GM18870 (cell line): ENCODE measurements at regions not wholly inside any gene's neighbourhood (a gene's known extent, or its start where the extent isn't known, plus 50 kb on each side); places are given as distances from the start of the nearest gene placed in this dataset.

Source experiments
- ATAC-seq: cut with Tn5 transposase; IDR thresholded peaks from one replicate; pipeline ENCODE4 v1.9.1; 2021; ENCODE audit warnings: moderate library complexity; ENCODE audit not compliant: unreplicated experiment

GRCh38 chr5:106739127-106739526 is 931.6 kb downstream of the EFNA5 start:
- no peak for ATAC-seq

GRCh38 chr5:106737111-106737510 is 933.6 kb downstream of the EFNA5 start:
- ATAC-seq = no peak

DNA sequence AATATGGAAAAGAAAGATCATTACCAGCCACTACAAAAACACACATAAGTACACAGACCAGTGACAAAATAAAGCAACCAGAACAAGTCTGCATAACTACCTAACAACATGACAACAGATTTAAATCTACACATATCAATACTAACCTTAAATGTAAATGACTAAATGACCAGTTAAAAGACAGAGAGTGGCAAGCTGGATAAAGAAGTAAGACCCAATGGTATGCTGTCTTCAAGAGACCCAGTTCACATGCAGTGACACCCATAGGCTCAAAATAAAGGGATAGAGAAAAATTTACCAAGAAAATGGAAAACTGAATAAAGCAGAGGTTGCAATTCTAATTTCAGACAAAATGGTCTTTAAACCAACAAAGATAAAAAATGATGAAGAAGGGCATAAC is 938.1 kb downstream of the EFNA5 start:
- ATAC-seq = no peak

GRCh38 chr5:106730912-106731311 is 939.8 kb downstream of the EFNA5 start:
- no peak for ATAC-seq

GRCh38 chr5:106730506-106730905 is 940.2 kb downstream of the EFNA5 start:
- ATAC-seq = no peak

GRCh38 chr5:106728208-106728607 is 942.5 kb downstream of the EFNA5 start:
- ATAC-seq = no peak

GRCh38 chr5:106727071-106727470 is 943.7 kb downstream of the EFNA5 start:
- no peak for ATAC-seq

- ATAC-seq = no peak
Measured at GRCh38 chr5:106720367-106720766, 950.4 kb downstream of the EFNA5 start.

DNA sequence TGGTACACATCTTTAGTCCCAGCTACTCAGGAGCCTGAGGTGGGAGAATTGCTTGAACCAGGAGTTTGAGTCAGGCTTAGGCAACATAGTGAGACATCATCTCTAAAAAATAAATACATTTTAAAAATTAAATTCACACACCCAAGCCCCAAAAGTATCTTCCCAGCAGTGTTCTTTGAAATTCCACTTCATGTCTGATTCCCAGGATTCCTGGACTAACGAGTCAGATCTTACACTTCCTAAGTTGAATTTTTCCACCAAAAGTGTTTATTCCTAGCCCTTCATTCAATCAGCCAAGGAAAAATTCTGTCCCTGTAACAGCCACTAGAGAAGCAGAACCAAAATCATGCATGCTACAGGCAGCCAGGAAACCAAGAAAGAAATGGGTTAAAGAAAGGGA is 970.9 kb downstream of the EFNA5 start:
- ATAC-seq = no peak

DNA sequence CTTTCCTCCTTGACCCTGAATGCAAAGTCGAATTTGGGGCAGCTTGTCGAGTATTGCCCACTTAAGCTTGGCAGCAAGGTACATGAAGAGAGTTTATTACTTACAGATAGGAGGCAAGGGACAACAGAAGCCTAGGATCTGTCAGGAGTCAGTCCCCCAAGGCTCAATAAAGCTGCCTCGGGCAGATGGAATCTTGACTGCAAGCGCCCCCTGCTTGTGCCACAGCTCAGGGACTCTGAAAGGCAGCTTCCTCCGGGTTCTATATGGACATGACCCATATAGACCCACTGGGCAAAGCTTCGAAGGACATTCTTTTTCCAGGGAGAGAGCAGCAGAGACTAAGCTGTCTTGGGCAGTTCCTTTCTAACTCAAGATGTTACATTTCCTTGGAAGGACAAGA is 971.5 kb downstream of the EFNA5 start:
- ATAC-seq = no peak

- ATAC-seq = no peak
Measured at GRCh38 chr5:106698169-106698568, 972.6 kb downstream of the EFNA5 start.

DNA sequence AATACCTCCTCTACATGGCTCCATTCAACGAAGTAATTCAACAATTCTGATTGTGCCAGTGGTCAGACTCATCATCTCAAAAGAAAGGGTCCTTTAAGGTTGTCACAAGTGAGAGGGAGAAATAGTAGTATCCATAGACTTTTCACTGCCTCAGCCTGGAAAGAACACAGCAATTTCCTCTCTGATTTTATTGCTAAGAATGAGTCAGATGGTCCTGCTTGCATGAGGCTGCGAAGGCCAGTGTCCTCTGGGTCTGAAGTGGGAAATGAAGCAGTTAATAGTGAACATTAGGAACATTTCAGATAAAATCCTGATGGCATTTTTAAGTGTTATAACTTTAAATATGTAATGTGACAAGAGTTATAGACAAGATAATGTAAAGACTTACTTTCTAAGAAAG is 979.0 kb downstream of the EFNA5 start:
- ATAC-seq = no peak

DNA sequence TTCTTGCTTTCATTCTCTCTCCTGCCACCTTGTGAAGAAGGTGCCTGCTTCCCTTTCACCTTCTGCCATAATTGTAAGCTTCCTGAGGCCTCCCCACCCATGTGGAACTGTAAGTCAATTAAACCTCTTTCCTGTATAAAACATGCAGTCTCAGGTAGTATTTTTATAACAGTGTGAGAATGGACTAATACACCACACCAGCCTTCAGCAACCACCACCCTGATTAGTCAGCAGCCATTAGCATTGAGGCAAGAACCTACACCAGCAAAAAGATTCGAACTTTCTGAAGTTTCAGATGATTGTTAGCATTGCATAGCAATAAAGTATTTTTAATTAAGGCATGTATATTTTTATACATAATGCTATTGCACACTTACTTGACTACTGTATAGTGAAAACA is 980.2 kb downstream of the EFNA5 start:
- no peak for ATAC-seq

DNA sequence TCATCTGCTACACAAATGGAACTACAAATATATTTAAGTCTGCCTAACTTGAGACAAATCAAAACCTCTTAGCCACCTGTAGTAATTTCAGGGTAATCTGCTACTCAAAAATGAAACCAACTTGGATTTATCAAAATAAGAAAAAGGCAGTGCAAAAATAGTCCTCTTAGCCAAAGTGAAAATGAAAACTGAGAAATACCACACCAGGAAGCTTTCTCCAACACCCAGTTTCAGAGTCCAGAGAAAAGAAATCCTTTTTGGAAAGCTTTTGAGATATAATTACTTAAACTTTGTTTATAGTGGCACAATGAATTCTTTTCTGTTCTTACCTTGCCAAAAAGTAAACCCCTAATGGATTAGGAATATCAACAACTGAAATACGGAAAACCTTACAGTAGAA is 990.4 kb downstream of the EFNA5 start:
- peak; percentile 98 for ATAC-seq

DNA sequence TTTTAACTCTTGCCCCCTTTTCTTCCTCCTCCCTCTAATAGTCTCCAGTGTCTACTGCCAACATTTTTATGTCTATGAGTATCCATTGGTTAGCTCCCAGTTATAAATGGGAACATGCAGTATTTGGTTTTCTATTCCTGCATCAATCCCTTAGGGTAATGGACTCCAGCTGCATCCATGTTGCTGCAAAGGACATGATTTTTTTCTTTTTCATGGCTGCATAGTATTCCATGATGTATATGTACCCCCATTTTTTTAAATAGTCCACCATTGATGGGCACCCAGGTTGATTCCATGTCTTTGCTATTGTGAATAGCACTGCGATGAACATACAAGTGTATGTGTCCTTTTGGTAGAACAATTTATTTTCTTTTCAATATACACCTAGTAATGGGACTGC is 993.7 kb downstream of the EFNA5 start:
- no peak for ATAC-seq

- no peak for ATAC-seq
Measured at GRCh38 chr5:106675687-106676086, 995.0 kb downstream of the EFNA5 start.

DNA sequence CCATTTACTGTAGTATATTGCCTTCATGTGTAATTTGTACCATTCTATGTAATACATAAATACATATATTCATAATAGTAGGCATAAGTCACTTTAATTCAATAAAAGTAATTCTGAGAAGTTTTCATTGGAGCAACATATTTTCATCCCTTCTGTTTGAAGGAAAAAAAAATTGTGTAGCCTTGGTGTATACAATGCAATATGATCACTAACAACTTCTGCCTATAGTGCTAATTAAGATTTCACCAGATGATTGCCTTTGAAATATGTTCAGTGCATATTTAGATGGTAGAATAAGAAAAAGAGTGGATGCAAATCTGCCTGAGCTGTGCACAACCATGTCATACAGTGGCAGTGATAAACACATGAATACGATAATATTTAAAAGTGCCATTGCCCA is 996.8 kb downstream of the EFNA5 start:
- ATAC-seq = no peak

DNA sequence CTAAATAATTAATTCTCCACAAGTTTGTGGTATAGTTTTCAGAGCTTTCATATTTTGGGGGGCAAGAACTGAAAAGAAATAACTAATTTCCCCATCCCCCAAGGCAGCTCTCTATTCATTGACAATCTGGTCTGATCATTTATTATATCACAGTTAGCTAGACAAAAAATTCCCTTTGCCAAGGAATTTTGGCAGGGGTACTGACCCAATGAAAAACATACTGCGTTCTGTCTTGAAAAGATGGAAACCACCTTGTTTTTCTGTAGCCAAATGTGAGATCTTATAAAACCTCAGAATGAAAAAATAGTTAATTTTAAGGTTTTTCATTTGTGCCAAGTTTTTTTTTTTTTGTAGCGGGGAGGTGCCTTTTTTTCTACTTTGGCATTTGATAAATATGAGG is 1008.9 kb downstream of the EFNA5 start:
- no peak for ATAC-seq

- ATAC-seq = no peak
Measured at GRCh38 chr5:106660681-106661080, 1010.1 kb downstream of the EFNA5 start.

DNA sequence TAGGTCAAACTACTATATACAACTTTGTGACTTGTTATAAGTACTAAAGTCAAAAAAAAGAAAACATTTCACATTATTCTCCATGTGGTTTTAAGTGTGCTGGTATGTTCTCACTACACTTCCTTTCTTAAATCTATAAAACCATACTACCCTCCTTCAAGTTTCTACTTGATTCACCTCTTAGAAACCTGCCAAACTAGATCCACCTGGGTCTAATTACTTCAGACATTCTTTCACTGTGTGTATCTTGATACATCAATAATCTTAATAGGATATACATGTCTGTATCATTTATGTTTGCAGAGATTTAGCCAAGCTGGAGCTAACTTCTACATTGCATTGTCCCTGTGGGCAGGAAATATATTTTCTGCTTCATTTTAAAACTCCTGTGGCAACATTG is 1012.6 kb downstream of the EFNA5 start:
- ATAC-seq = no peak

DNA sequence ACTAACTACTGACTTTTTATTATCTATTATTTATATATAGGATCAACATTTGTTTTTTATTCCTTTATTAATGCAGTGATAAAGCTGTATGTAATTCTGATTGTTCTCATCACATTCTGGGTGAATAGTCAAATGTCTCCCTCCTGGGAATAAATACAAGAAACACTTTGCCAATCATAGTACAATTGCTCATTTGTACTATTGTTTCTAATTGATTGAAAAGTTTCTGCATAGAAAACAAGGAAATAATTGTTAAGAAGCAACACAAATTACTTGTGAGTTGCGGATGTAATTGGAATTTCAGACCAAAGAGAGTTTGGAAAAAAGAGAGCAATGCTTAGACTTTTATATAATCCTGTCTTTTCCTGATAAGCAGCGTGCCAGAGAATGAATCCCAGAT is 1013.9 kb downstream of the EFNA5 start:
- ATAC-seq = no peak

- no peak for ATAC-seq
Measured at GRCh38 chr5:106649031-106649430, 1021.7 kb downstream of the EFNA5 start.

DNA sequence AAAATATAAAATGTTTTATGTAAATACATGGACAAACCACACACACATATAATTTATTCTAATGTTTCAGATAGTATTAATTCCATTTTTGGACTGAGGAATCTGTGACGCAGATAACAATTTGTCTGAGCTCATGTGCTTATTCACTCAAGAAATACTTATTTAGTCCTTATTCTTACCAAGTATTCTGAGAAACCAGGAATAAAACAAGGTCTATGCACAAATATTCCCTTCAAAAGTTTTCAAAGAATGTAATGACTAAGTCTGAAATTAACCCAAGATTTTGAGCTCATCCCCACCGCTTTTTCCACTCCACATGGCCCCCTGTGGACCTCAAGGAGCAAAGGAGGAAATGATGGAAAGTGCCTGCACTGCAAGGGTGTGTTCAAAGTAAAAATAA is 1022.3 kb downstream of the EFNA5 start:
- no peak for ATAC-seq

DNA sequence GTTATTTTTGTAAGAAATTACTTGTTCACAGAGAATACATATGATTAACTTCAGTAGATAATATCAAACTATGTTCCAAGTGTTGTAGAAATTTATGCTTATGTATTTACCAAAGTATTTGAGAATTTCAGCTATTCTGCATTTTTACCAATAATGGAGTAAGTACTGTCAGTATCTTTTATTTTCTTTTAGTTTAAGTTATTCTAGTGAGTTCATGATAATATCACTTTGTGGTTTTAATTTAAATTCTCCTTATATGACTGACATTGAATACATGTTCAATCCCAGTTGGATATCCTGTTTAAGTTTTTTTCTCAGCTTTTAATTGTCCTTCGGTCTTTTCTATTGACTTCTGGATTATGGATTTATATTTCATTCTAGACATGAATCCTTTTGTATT is 1024.6 kb downstream of the EFNA5 start:
- no peak for ATAC-seq
